Heart left ventricle (tissue), 13 donors: ENCODE measurements at regions not wholly inside any gene's neighbourhood (a gene's known extent, or its start where the extent isn't known, plus 50 kb on each side); places are given as distances from the start of the nearest gene placed in this dataset.

ENCODE experiments used
- POLR2A ChIP-seq, 2 donors: fragments of 450-650 bp; IDR thresholded peaks; one replicate each; pipeline ENCODE4 v1.6.1; 2017; ENCODE audit warnings: antibody characterized with exemption in 2 of 2, mild to moderate bottlenecking in 2 of 2, moderate library complexity in 2 of 2
- TF ChIP-seq, protein P1 (sequence below), 12 donors: fragments of 200-600 bp; sonication (generic) in 4 of 12; IDR thresholded peaks; one replicate each; pipeline versions ENCODE4 v1.5.0 to v1.8.0; 2018 to 2022; ENCODE audit warnings: antibody characterized with exemption in 12 of 12, mild to moderate bottlenecking in 5 of 12
- donor health status: ischemic (EF 13 %, LVEDD 7.1; RV severe dilation, severe dysfunction).
- donor health status: DM: no; HTN: yes; CAD: no.
- donor health status: DM: no; HTN: no; CAD: no.
- donor health status: ischemic (EF 25% LVEDD 6.9; RV normal size, moderate dysfunction).
- donor health status: ischemic (EF 25% LVEDD 5.7; RV mildly dilated, moderate dysfunction).
- donor health status: ischemic (EF 35%, LVEDD 5.7; RV mildly dilated, moderate dysfunction).
- donor health status: nonischemic (EF 11% LVEDD 7.7; RV severe dilation, severe dysfunction).
- donor health status: DM: yes; HTN: yes; CAD: no.
- donor health status: PGD.
- donor health status: ischemic (EF 29% LVEDD 5.4; RV normal size, mild dysfunction).
- donor health status: nonischemic (EF 23%, LVEDD 6.1; RV moderate dilation, normal function).

DNA sequence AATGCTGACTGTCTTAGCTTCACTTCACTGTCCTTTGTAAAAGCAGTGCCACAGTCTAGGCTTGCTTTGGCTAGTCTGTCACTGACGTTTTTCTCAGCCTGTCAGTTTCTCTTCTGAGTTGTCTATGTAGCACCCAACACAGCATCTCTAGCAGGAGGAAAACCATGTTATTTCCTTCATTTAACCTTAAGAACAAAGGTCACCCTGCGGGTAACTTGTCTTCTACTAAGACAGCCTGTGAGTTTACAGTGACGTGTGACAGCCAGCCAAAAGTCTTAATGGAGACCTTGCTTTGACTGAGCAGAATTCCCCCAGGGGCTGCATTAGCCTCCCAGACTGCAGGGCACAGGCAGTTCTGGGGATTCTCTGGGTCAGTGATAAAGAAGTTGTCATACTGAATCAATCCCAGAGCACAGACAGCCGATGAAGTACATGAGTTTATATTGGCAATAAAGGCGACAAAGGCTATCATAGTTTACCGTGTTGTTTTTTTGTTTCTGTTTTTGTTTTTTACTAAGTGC, 296.0 kb upstream of the KIAA1217 start:
- no peak for TF ChIP-seq POLR2A (IDR thresholded peaks at IDR 0.05)
- TF ChIP-seq, protein P1, sequence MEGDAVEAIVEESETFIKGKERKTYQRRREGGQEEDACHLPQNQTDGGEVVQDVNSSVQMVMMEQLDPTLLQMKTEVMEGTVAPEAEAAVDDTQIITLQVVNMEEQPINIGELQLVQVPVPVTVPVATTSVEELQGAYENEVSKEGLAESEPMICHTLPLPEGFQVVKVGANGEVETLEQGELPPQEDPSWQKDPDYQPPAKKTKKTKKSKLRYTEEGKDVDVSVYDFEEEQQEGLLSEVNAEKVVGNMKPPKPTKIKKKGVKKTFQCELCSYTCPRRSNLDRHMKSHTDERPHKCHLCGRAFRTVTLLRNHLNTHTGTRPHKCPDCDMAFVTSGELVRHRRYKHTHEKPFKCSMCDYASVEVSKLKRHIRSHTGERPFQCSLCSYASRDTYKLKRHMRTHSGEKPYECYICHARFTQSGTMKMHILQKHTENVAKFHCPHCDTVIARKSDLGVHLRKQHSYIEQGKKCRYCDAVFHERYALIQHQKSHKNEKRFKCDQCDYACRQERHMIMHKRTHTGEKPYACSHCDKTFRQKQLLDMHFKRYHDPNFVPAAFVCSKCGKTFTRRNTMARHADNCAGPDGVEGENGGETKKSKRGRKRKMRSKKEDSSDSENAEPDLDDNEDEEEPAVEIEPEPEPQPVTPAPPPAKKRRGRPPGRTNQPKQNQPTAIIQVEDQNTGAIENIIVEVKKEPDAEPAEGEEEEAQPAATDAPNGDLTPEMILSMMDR (IDR thresholded peaks at IDR 0.05) = no peak
